ENCODE measurements at regions not wholly inside any gene's neighbourhood (a gene's known extent, or its start where the extent isn't known, plus 50 kb on each side); places are given as distances from the start of the nearest gene placed in this dataset.

- Mint-ChIP-seq H3K36me3 (no peaks in the 10 kb centered on the region), H3K4me1 (peaks cover 9% of the 10 kb centered on the region), H3K9me3 (peaks cover under 1% of the 10 kb centered on the region), H3K4me3 (no peak overlapping the region), H3K27ac (no peak overlapping the region), H3K27me3 (peaks cover 19% of the 10 kb centered on the region)
- DNase-seq: no peak
These were observed 166.9 kb upstream of the TPM1 start for GRCh38 chr15:62875626-62876021.

- Mint-ChIP-seq H3K27me3 (peaks cover 19% of the 10 kb centered on the region), H3K9me3 (no peaks in the 10 kb centered on the region), H3K4me3 (no peak overlapping the region), H3K4me1 (peaks cover 9% of the 10 kb centered on the region), H3K36me3 (no peaks in the 10 kb centered on the region), H3K27ac (no peak overlapping the region)
- no peak for DNase-seq
These were observed 165.2 kb upstream of the TPM1 start for GRCh38 chr15:62877276-62877857.

- no peak for DNase-seq
- Mint-ChIP-seq H3K27ac (no peak overlapping the region), H3K4me1 (peaks cover 9% of the 10 kb centered on the region), H3K36me3 (no peaks in the 10 kb centered on the region), H3K4me3 (no peak overlapping the region), H3K9me3 (no peaks in the 10 kb centered on the region), H3K27me3 (peaks cover 19% of the 10 kb centered on the region)
These were observed 164.5 kb upstream of the TPM1 start for GRCh38 chr15:62878070-62878469.

GRCh38 chr15:62879770-62880169, 162.8 kb upstream of the TPM1 start:
- H3K9me3 Mint-ChIP-seq: no peaks in the 10 kb centered on the region
- peaks cover 19% of the 10 kb centered on the region for H3K27me3 Mint-ChIP-seq
- H3K4me3 Mint-ChIP-seq: no peak overlapping the region
- no peak for DNase-seq
- no peaks in the 10 kb centered on the region for H3K36me3 Mint-ChIP-seq
- H3K4me1 Mint-ChIP-seq: peaks cover 9% of the 10 kb centered on the region
- H3K27ac Mint-ChIP-seq: no peak overlapping the region

GRCh38 chr15:62880278-62880677, 162.3 kb upstream of the TPM1 start:
- peaks cover 19% of the 10 kb centered on the region for H3K27me3 Mint-ChIP-seq
- peaks cover 9% of the 10 kb centered on the region for H3K4me1 Mint-ChIP-seq

GRCh38 chr15:62881056-62881455, 161.5 kb upstream of the TPM1 start:
- Mint-ChIP-seq H3K27me3 (peaks cover 22% of the 10 kb centered on the region), H3K4me1 (peaks cover 9% of the 10 kb centered on the region), H3K36me3 (no peaks in the 10 kb centered on the region), H3K9me3 (no peaks in the 10 kb centered on the region), H3K4me3 (no peak overlapping the region), H3K27ac (no peak overlapping the region)
- DNase-seq: no peak

More at GRCh38 chr15:62880278-62880677, 162.3 kb upstream of the TPM1 start:
- H3K36me3 Mint-ChIP-seq: no peaks in the 10 kb centered on the region
- no peak overlapping the region for H3K27ac Mint-ChIP-seq
- no peak for DNase-seq
- H3K4me3 Mint-ChIP-seq: no peak overlapping the region
- no peaks in the 10 kb centered on the region for H3K9me3 Mint-ChIP-seq

- Mint-ChIP-seq H3K4me3 (no peak overlapping the region), H3K9me3 (no peaks in the 10 kb centered on the region), H3K36me3 (no peaks in the 10 kb centered on the region), H3K4me1 (peaks cover 9% of the 10 kb centered on the region), H3K27ac (no peak overlapping the region), H3K27me3 (peaks cover 23% of the 10 kb centered on the region)
- no peak for DNase-seq
These were observed 158.5 kb upstream of the TPM1 start for GRCh38 chr15:62883938-62884479.

- H3K27me3 Mint-ChIP-seq: peaks cover 12% of the 10 kb centered on the region
- no peak overlapping the region for H3K4me3 Mint-ChIP-seq
- no peaks in the 10 kb centered on the region for H3K9me3 Mint-ChIP-seq
- H3K27ac Mint-ChIP-seq: no peak overlapping the region
- H3K4me1 Mint-ChIP-seq: no peaks in the 10 kb centered on the region
- DNase-seq: no peak
- no peaks in the 10 kb centered on the region for H3K36me3 Mint-ChIP-seq
These were observed 156.0 kb upstream of the TPM1 start for GRCh38 chr15:62886431-62887071.

GRCh38 chr15:62887113-62887570, 155.4 kb upstream of the TPM1 start:
- H3K4me1 Mint-ChIP-seq: no peaks in the 10 kb centered on the region
- peaks cover 12% of the 10 kb centered on the region for H3K27me3 Mint-ChIP-seq
- H3K27ac Mint-ChIP-seq: no peak overlapping the region
- no peaks in the 10 kb centered on the region for H3K36me3 Mint-ChIP-seq
- H3K9me3 Mint-ChIP-seq: no peaks in the 10 kb centered on the region
- no peak overlapping the region for H3K4me3 Mint-ChIP-seq
- no peak for DNase-seq

GRCh38 chr15:62888623-62889022, 153.9 kb upstream of the TPM1 start:
- Mint-ChIP-seq H3K4me3 (no peak overlapping the region), H3K27me3 (peaks cover 12% of the 10 kb centered on the region), H3K9me3 (no peaks in the 10 kb centered on the region), H3K36me3 (no peaks in the 10 kb centered on the region), H3K27ac (no peak overlapping the region), H3K4me1 (no peaks in the 10 kb centered on the region)
- DNase-seq: no peak

GRCh38 chr15:62889141-62889661, 153.3 kb upstream of the TPM1 start:
- no peaks in the 10 kb centered on the region for H3K9me3 Mint-ChIP-seq
- no peak overlapping the region for H3K4me3 Mint-ChIP-seq
- no peaks in the 10 kb centered on the region for H3K4me1 Mint-ChIP-seq
- H3K36me3 Mint-ChIP-seq: no peaks in the 10 kb centered on the region
- peaks cover 12% of the 10 kb centered on the region for H3K27me3 Mint-ChIP-seq
- no peak overlapping the region for H3K27ac Mint-ChIP-seq
- DNase-seq: no peak

GRCh38 chr15:62889734-62890505, 152.6 kb upstream of the TPM1 start:
- Mint-ChIP-seq H3K36me3 (no peaks in the 10 kb centered on the region), H3K4me3 (no peak overlapping the region), H3K27me3 (peaks cover 12% of the 10 kb centered on the region), H3K27ac (no peak overlapping the region), H3K9me3 (no peaks in the 10 kb centered on the region), H3K4me1 (no peaks in the 10 kb centered on the region)
- no peak for DNase-seq

GRCh38 chr15:62894322-62895085, 148.0 kb upstream of the TPM1 start:
- no peak for DNase-seq
- H3K36me3 Mint-ChIP-seq: no peaks in the 10 kb centered on the region

GRCh38 chr15:62895139-62895866, 147.2 kb upstream of the TPM1 start:
- Mint-ChIP-seq H3K36me3 (no peaks in the 10 kb centered on the region), H3K27ac (no peak overlapping the region), H3K9me3 (no peaks in the 10 kb centered on the region), H3K4me1 (no peaks in the 10 kb centered on the region), H3K4me3 (no peak overlapping the region), H3K27me3 (peaks cover 3% of the 10 kb centered on the region)
- DNase-seq: no peak

More at GRCh38 chr15:62894322-62895085, 148.0 kb upstream of the TPM1 start:
- no peak overlapping the region for H3K27ac Mint-ChIP-seq
- H3K27me3 Mint-ChIP-seq: peaks cover 3% of the 10 kb centered on the region
- no peak overlapping the region for H3K4me3 Mint-ChIP-seq
- H3K4me1 Mint-ChIP-seq: no peaks in the 10 kb centered on the region
- H3K9me3 Mint-ChIP-seq: no peaks in the 10 kb centered on the region

Data from activated naive CD8-positive, alpha-beta T cell treated with anti-CD3 and anti-CD28 coated beads for 36 hours (primary cell).